ENCODE measurements at regions not wholly inside any gene's neighbourhood (a gene's known extent, or its start where the extent isn't known, plus 50 kb on each side); places are given as distances from the start of the nearest gene placed in this dataset.

GRCh38 chr2:44834656-44835055 is 106.8 kb upstream of the SIX3 start:
- Mint-ChIP-seq H3K27ac (ENCODE audit: unreplicated experiment) (no peak overlapping the region), H3K27me3 (ENCODE audit: unreplicated experiment) (peaks cover 60% of the 10 kb centered on the region), H3K36me3 (ENCODE audit: insufficient read depth, unreplicated experiment) (no peaks in the 10 kb centered on the region), H3K9me3 (ENCODE audit: low read depth, unreplicated experiment) (peaks cover 7% of the 10 kb centered on the region), H3K4me3 (ENCODE audit: low read depth, unreplicated experiment) (no peak overlapping the region), H3K4me1 (ENCODE audit: low read depth, unreplicated experiment) (no peaks in the 10 kb centered on the region)
- intact Hi-C loops (cut with micrococcal nuclease; ENCODE audit: unreplicated experiment): no loop called here
- CTCF ChIA-PET: no interaction called here
- DNase-seq: no peak
- no peak for TF ChIP-seq CTCF (IDR thresholded peaks at IDR 0.05; ENCODE audit: unreplicated experiment)
- BruUV-seq (replicated peaks): no TSS peak

GRCh38 chr2:44836174-44836573 is 105.3 kb upstream of the SIX3 start:
- Mint-ChIP-seq H3K4me3 (ENCODE audit: low read depth, unreplicated experiment) (no peak overlapping the region), H3K27me3 (ENCODE audit: unreplicated experiment) (peaks cover 75% of the 10 kb centered on the region), H3K36me3 (ENCODE audit: insufficient read depth, unreplicated experiment) (no peaks in the 10 kb centered on the region), H3K9me3 (ENCODE audit: low read depth, unreplicated experiment) (peaks cover 7% of the 10 kb centered on the region), H3K27ac (ENCODE audit: unreplicated experiment) (no peak overlapping the region), H3K4me1 (ENCODE audit: low read depth, unreplicated experiment) (no peaks in the 10 kb centered on the region)
- no peak for DNase-seq
- no TSS peak for BruUV-seq (replicated peaks)
- intact Hi-C loops (cut with micrococcal nuclease; ENCODE audit: unreplicated experiment): no loop called here
- CTCF ChIA-PET: no interaction called here
- no peak for TF ChIP-seq CTCF (IDR thresholded peaks at IDR 0.05; ENCODE audit: unreplicated experiment)

GRCh38 chr2:44836916-44837315 is 104.6 kb upstream of the SIX3 start:
- CTCF ChIA-PET: no interaction called here
- Mint-ChIP-seq H3K36me3 (ENCODE audit: insufficient read depth, unreplicated experiment) (no peaks in the 10 kb centered on the region), H3K27ac (ENCODE audit: unreplicated experiment) (no peak overlapping the region), H3K4me1 (ENCODE audit: low read depth, unreplicated experiment) (no peaks in the 10 kb centered on the region), H3K4me3 (ENCODE audit: low read depth, unreplicated experiment) (no peak overlapping the region), H3K9me3 (ENCODE audit: low read depth, unreplicated experiment) (peaks cover 7% of the 10 kb centered on the region), H3K27me3 (ENCODE audit: unreplicated experiment) (peaks cover 80% of the 10 kb centered on the region)
- no TSS peak for BruUV-seq (replicated peaks)
- TF ChIP-seq CTCF (IDR thresholded peaks at IDR 0.05; ENCODE audit: unreplicated experiment): no peak
- intact Hi-C loops (cut with micrococcal nuclease; ENCODE audit: unreplicated experiment): no loop called here
- DNase-seq: no peak

- intact Hi-C loops (cut with micrococcal nuclease; ENCODE audit: unreplicated experiment): no loop called here
- no TSS peak for BruUV-seq (replicated peaks)
- DNase-seq: no peak
- CTCF ChIA-PET: no interaction called here
- Mint-ChIP-seq H3K36me3 (ENCODE audit: insufficient read depth, unreplicated experiment) (no peaks in the 10 kb centered on the region), H3K9me3 (ENCODE audit: low read depth, unreplicated experiment) (peaks cover 6% of the 10 kb centered on the region), H3K27me3 (ENCODE audit: unreplicated experiment) (peaks cover 80% of the 10 kb centered on the region), H3K4me1 (ENCODE audit: low read depth, unreplicated experiment) (no peaks in the 10 kb centered on the region), H3K4me3 (ENCODE audit: low read depth, unreplicated experiment) (no peak overlapping the region), H3K27ac (ENCODE audit: unreplicated experiment) (no peak overlapping the region)
- no peak for TF ChIP-seq CTCF (IDR thresholded peaks at IDR 0.05; ENCODE audit: unreplicated experiment)
Measured at GRCh38 chr2:44838116-44838790, 103.2 kb upstream of the SIX3 start.

Data from Calu3 (cell line).